ENCODE measurements at regions not wholly inside any gene's neighbourhood (a gene's known extent, or its start where the extent isn't known, plus 50 kb on each side); places are given as distances from the start of the nearest gene placed in this dataset.

- TF ChIP-seq POLR2A (IDR thresholded peaks at IDR 0.05) (no peak), CTCF (IDR thresholded peaks at IDR 0.05) (no peak)
Observed at GRCh38 chr13:112247471-112248405, 128.4 kb upstream of the SPACA7 start.
